Stimulated activated CD4-positive, alpha-beta T cell treated with anti-CD3 and anti-CD28 coated beads, Interleukin-1b, Interleukin-23, amount 100 ng/mL, for 48 hours (primary cell): ENCODE measurements at regions not wholly inside any gene's neighbourhood (a gene's known extent, or its start where the extent isn't known, plus 50 kb on each side); places are given as distances from the start of the nearest gene placed in this dataset.
"Not testable (repeated sequence)": the region's sequence is repeated elsewhere in the genome, so short reads cannot be mapped to it uniquely, and the experiment has no call there.

ENCODE experiments used
- DNase-seq: peaks from one replicate; pipeline ENCODE4 v3.0.0-alpha.2; 2020

DNA sequence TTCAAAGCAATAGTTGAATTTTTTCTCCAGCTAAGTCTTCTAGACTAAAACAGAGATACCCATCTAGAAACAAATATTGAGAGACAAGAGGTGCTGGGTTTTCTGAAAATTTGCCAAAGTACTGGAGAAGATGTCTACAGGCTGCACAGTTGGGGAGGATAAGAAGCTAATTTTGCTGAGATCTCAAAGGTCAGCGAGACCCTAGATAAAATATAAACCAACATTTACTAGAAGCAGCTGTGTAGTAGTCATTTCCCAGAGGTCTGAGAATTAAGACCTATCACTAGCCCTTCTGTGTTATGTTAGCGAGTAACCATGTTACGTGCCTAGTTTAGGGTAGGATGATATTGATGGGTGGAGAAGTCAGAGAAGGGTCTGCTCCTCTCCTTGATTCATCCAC is 208.5 kb upstream of the TNC start:
- DNase-seq, result no peak

DNA sequence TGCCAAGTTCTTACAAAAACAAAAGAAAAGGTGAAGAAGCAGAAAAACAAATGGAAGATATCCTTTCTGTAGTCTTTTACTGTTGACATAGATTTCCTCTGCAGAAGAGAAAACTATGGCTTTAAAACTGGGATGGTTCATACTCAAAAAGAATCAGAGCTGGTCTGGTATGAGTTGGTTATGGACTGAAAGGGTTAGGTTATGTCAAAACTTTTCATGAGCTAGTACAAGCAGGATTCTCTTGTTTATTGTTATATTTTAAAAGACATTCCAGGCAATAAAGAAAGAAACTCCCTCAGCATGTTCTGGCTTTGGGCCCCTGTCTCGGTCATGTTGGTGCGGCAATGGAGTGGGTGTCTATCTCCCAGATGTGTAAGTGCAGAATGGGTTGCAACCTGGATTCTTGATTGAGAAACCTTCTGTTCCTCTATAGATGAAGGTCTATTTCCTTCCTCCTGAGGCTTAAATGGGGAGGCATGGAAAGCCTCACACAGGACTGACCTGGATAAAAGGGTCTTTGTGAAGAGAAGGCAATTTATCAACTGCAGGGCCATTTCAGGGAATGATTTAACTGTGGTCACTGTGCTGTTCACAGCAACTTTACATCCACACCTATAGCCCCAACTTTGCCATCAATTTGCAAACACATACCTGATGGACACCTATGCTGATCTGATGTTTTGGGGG is 209.6 kb upstream of the TNC start:
- DNase-seq, result no peak

- DNase-seq, result no peak
Measured at GRCh38 chr9:115328228-115328627, 210.3 kb upstream of the TNC start.

DNA sequence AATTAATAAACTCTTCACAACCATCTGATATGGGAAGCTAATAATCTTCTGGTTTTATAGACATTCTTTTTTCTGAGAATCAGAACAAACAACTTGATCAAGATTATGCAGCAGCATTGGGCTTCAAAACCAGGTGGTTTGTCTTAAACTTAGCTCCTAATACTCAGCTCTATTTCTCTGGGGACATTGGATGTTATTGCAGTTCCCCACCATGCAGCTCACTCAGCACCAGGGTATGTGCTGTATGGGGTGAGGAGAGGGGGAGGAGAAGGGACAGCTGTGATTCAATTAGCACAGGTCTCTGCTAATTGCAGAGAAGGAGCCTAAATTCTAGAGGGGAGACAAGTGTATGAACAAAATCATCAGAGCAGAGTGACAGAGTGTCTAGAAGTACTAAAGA is 210.7 kb upstream of the TNC start:
- DNase-seq, result no peak

DNA sequence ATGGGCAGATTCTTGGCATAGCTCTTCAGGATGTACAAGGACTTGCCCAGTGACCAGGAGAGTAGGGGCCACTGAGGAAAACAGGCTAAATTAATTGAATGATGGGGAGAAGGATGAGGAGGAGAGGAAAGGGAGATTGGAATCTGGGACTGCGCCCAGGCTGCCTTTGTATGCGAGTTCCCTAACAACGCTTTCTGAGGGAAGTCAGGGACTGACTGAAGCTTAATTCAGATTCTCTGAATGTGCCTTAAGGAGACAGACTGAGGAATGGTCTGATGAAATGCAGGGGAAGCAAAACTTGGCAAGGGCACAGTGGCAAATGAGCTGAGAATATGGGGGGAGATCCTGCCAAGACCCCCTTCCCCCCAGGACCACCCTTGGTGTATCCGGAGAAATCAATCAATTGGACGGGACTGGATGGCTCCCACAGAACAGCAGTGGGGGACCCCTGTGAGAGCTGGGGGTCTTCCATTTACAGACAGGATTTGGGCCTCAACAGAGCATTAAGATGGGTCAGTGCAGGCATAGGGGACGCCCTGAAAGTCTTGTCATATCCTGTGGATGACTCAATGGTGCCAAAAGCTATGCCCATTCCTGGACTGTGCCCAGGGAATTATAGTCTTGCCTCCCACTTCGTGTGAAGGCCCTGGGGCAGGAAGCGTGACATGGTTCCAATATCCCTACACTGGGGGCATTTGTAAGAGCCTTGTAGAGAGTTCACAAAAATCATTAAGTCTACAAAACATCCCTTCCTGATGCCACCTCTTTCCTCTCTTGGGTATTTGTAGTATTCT is 215.5 kb upstream of the TNC start:
- DNase-seq, result no peak

DNA sequence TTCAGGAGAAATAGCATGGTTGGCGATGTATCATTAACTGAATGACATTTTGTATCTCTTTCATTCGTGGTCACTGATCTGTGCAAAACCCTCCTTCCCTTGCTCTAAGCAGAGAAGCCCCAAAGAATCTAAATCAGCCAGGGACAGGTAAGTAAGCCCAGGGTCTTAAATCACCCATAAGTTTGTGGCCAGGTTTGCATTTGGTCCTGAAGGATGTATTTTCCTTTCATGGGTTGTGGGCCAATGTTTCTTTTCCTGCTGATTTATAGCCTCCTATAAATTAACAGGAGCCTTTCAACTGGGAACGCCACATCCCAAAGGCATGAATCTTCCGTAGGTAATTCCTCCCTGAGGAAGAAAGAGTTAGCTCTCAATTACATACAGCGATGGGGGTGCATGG is 217.5 kb upstream of the TNC start:
- no peak for DNase-seq

DNA sequence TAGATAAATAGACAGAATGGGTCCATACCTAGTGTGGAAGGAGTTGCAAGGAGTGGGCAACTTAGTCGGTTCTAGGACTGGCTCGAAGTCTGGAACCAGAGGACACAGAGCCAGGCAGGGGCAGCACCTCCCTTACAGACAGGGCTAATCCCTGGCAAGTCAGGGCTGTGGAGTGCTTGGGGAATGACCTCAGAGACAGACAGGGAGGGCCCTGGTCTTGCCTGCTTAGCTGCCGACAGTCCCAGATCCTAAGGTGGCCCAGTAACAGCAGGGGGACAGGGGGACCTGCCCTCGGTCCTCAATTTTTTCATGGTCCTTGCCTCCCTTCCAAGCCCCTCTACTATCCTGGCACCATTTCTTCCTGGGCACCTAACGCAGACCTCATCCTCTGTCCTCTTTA is 222.4 kb upstream of the TNC start:
- no peak for DNase-seq

GRCh38 chr9:115341426-115341825 is 223.5 kb upstream of the TNC start:
- no peak for DNase-seq

DNA sequence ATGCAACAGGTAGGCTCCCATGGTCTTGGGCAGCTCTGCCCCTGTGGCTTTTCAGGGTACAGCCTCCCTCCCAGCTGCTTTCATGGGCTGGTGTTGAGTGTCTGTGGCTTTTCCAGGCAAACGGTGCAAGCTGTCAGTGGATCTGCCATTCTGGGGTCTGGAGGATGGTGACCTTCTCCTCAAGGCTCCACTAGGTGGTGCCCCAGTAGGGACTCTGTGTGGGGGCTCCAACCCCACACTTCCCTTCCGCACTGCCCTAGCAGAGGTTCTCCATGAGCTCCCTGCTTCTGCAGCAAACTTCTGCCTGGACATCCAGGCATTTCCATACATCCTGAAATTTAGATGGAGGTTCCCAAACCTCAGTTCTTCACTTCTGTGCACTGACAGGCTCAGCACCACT is 229.8 kb upstream of the TNC start:
- DNase-seq, result not testable (repeated sequence)

- DNase-seq, result not testable (repeated sequence)
Measured at GRCh38 chr9:115348936-115349335, 231.0 kb upstream of the TNC start.

- DNase-seq, result no peak
Measured at GRCh38 chr9:115349542-115349941, 231.6 kb upstream of the TNC start.

- DNase-seq, result no peak
Measured at GRCh38 chr9:115350548-115350947, 232.6 kb upstream of the TNC start.

DNA sequence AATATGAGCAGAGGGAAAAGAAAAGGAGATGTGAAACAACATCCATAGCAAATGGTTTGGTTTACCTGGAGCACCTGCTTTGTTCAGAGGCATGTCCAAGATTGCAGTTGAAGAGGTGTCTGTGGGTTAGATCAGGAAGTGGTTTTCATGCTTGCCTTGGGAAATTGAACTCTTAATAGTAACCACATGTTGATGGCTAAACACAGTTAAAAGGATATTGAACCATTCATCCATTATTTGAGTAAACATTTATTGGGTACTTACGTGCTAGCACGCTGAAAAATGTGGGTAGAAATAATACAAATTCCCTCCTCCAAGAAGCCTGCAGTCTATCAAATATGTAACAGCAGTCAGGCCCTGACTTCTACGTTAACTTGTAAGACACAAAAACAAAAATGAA is 235.7 kb upstream of the TNC start:
- DNase-seq, result no peak

GRCh38 chr9:115357821-115358220 is 239.9 kb upstream of the TNC start:
- no peak for DNase-seq

- no peak for DNase-seq
Measured at GRCh38 chr9:115359017-115359780, 241.2 kb upstream of the TNC start.

GRCh38 chr9:115360122-115360521 is 242.2 kb upstream of the TNC start:
- no peak for DNase-seq

GRCh38 chr9:115362101-115362500 is 244.1 kb upstream of the TNC start:
- no peak for DNase-seq

DNA sequence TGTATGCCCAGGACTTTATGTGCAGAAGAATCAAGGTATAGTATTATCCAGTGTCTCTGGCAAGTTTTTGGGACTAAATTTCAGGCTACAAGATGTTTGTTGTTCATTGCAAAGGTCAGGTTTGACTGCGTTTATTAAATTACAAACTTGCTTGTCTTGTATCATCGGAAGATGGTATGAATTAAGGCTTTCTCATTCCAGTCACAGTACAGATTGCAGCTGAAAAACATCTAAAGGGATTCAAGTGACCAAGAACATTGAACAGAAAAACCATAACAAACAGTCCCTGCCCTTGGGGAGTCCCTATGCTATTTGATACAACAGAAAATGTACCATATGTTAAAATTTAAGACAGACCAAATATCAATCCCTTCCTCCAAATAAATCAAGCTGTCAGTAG is 244.7 kb upstream of the TNC start:
- DNase-seq, result no peak

DNA sequence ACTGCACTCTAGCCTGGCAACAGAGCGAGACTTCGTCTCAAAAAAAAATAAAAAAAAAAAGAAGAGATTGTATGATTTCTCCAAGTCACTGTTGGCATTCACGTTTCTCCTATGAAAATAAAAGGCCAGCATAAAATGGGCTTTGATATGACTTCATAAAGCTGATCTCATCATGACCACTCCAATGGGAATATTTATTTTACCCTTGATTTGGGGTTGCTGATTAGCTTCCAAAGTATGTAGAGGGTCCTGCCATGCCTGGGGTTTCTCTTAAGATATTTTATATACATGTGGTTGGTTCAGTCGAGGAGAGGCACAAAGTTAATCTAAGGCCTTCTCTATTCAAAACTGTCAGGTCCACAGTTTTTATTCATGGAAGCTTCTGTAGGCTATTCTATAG is 247.0 kb upstream of the TNC start:
- DNase-seq, result no peak

GRCh38 chr9:115367321-115367720 is 249.4 kb upstream of the TNC start:
- no peak for DNase-seq

DNA sequence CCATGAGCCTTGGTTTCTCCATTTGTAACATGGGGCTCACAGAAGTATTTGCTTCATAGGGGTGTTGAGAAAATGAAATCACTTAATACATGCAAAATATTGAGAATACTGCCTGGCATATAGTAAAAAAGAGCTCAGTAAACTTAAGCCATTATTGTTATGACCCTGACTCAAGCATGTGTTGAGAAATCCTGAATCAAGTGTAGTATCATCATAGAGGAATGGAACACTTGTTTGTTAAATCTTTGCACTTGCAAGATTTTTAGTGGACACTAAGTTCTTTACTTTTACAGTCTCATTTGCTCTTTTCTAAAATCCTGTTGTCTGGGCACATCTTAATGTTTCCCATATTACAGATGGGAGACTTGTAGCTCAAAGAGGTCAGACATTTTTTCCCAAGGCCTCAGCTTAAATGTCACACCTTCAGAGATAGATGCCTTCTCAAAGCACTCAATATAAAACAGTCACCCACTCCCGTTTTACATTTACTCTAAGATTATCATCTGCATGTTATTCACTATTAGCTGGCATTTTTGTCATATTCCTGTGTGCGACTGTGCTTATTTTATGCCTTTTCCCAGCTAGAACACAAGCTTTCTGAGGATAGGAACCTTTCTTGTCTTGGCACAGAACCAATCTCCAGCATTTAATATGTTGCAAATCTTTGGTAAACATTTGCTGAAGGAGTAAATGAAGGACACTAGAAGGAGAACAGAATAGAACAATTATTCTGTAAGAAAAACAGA is 250.0 kb upstream of the TNC start:
- no peak for DNase-seq

DNA sequence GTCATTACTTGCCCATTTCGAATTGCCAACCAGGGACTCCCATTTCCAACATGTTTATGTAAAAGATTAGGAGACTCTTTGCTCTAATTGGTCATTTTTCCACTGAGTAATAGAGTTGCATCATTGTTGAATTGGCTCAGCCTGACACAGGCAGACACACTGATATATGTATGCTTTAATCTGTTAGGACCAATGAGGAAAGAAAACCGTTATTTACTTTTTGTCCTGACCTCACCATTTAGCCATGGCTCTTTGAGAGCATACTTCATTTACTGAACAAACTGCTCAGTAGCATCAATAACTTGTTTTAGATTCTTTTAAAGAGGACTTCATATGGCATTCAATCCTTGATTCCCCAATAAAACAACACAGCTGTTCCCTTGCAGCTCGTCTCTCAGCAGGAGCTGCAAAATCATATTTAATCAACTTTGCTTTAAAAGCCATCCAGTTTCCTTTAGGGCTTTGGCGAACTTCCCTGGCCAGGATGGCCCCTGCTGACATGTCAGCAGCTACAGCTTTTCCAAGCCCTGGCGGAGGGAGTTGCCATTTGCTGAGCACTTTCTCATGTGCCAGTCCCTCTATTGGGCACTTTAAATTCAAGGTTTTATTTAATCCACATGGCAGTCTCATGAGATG is 251.5 kb upstream of the TNC start:
- no peak for DNase-seq
